Fibroblast of lung (primary cell): ENCODE measurements at regions not wholly inside any gene's neighbourhood (a gene's known extent, or its start where the extent isn't known, plus 50 kb on each side); places are given as distances from the start of the nearest gene placed in this dataset.
A peak's percentile ranks its signal among the peaks of the same experiment; 100 is the strongest.
"Not testable (repeated sequence)": the region's sequence is repeated elsewhere in the genome, so short reads cannot be mapped to it uniquely, and the experiment has no call there.

Experiments used
- DNase-seq, 2 donors: peaks; one replicate each; pipeline versions ENCODE4 v3.0.0 to v3.0.0-alpha.2; 2010; ENCODE audit warnings: low read depth in 2 of 2
- H2AFZ ChIP-seq: 2 replicates; pipeline ENCODE4 v1.5.1; 2012; ENCODE audit warnings: low read length, control low read depth, inconsistent platforms
- H3K27ac ChIP-seq: 2 replicates; pipeline ENCODE4 v1.5.1; 2011; ENCODE audit warnings: low read length, control low read depth; ENCODE audit not compliant: insufficient read depth
- H3K27me3 ChIP-seq: 2 replicates; pipeline ENCODE4 v1.5.1; 2011; ENCODE audit warnings: mild to moderate bottlenecking, low read length; ENCODE audit not compliant: control insufficient read depth, insufficient read depth
- H3K36me3 ChIP-seq: 2 replicates; pipeline ENCODE4 v1.5.1; 2011; ENCODE audit warnings: low read length; ENCODE audit not compliant: control insufficient read depth, insufficient read depth
- H3K4me1 ChIP-seq: 2 replicates; pipeline ENCODE4 v1.5.1; 2011; ENCODE audit warnings: low read length; ENCODE audit not compliant: control insufficient read depth, insufficient read depth; ENCODE audit errors: extremely low read depth
- H3K4me2 ChIP-seq: 2 replicates; pipeline ENCODE4 v1.5.1; 2011; ENCODE audit warnings: low read length, control low read depth; ENCODE audit not compliant: insufficient read depth; ENCODE audit errors: extremely low read depth
- H3K4me3 ChIP-seq, 4 experiments: fragments of 200-600 bp in 1 of 4; sonication (generic) in 1 of 4; replicated peaks in 1 of 4; 2 replicates each; pipeline ENCODE4 v1.5.1; 2011 to 2016; ENCODE audit warnings: low read length in 4 of 4, low read depth in 3 of 4, mild to moderate bottlenecking in 3 of 4, control low read depth in 2 of 4, inconsistent platforms in 1 of 4, mixed read lengths in 1 of 4; ENCODE audit not compliant: insufficient read depth in 1 of 4; ENCODE audit errors: control extremely low read depth in 1 of 4
- H3K79me2 ChIP-seq: 2 replicates; pipeline ENCODE4 v1.5.1; 2012; ENCODE audit warnings: mild to moderate bottlenecking, low read length, inconsistent platforms; ENCODE audit not compliant: control insufficient read depth, insufficient read depth
- H3K9ac ChIP-seq: 2 replicates; pipeline ENCODE4 v1.5.1; 2011; ENCODE audit warnings: mild to moderate bottlenecking, low read length, control low read depth; ENCODE audit not compliant: insufficient read depth
- H3K9me3 ChIP-seq: 2 replicates; pipeline ENCODE4 v1.5.1; 2012; ENCODE audit warnings: low read depth, low read length; ENCODE audit not compliant: control insufficient read depth, insufficient read depth
- H4K20me1 ChIP-seq: 2 replicates; pipeline ENCODE4 v1.5.1; 2011; ENCODE audit warnings: low read length; ENCODE audit not compliant: control insufficient read depth, insufficient read depth; ENCODE audit errors: extremely low read depth
- CTCF ChIP-seq, 2 donors: IDR thresholded peaks in 1 of 2; conservative IDR thresholded peaks in 1 of 2; 1 replicate in 1 of 2; 2 replicates in 1 of 2; pipeline ENCODE4 v1.5.1; 2011 to 2012; ENCODE audit warnings: low read length in 2 of 2, control low read depth in 1 of 2, inconsistent platforms in 1 of 2, low read depth in 1 of 2, mild to moderate bottlenecking in 1 of 2
- EZH2 ChIP-seq: IDR thresholded peaks from 2 replicates; pipeline ENCODE4 v1.5.1; 2012; ENCODE audit warnings: low read length, control low read depth, mild to moderate bottlenecking; ENCODE audit errors: missing control alignments

GRCh38 chrX:4547213-4547836 lies 833.9 kb upstream of the PRKX start:
- Histone ChIP-seq H3K27ac (no peak overlapping the region), H3K4me1 (no peaks in the 10 kb centered on the region), H4K20me1 (no peaks in the 10 kb centered on the region), H3K9me3 (no peaks in the 10 kb centered on the region), H3K4me3 (no peak overlapping the region), H3K36me3 (no peaks in the 10 kb centered on the region), H3K27me3 (no peaks in the 10 kb centered on the region), H3K4me2 (no peak overlapping the region), H3K9ac (no peak overlapping the region), H2AFZ (no peak overlapping the region), H3K79me2 (no peaks in the 10 kb centered on the region)
- DNase-seq = peak; percentile 19 to 23
- peak; percentile 42 to 62 for TF ChIP-seq CTCF (conservative IDR thresholded peaks at IDR 0.05 in 1 of 2, IDR thresholded peaks at IDR 0.05 in 1 of 2; ENCODE audit: low read depth in 1 of 2, low read length in 2 of 2)
- no peak for TF ChIP-seq EZH2

DNA sequence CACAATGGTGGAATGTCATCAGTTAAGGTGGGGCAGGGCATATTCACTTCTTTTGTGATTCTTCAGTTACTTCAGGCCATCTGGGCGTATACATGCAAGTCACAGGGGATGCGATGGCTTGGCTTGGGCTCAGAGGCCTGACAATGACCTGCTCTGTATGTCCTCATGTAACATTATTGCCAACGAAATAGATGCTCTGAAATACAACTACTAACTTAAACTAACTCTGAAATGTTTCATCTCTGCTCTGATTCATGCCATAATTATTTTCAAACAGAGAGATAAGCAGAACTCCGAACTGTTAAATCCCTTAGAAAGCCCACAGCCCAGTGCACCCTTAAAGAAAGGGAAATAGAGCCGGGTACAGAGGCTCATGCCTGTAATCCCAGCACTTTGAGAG lies 832.7 kb upstream of the PRKX start:
- not testable (repeated sequence) for H3K27ac ChIP-seq, H3K4me1 ChIP-seq, H3K79me2 ChIP-seq, H3K4me3 ChIP-seq, H3K36me3 ChIP-seq, H3K9ac ChIP-seq, DNase-seq, H2AFZ ChIP-seq, H3K9me3 ChIP-seq, H4K20me1 ChIP-seq, H3K4me2 ChIP-seq, H3K27me3 ChIP-seq

DNA sequence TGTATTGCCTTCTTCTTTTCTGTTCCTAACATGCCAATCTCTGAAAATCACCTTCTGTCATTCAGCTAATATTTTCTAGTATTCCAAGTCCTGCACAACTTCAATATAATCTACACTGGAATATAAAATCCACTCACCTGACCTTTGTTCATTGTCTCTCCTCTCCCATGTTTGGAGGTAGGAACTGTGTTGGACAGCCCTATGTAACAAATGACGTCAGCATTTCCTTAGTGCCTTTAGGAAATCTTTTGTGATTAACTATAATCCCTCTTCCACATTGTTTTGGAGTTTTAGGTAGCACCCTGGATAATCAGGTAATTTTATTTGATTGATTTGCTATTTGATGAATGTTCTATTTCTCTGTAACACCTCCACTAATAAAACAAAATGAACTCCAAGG lies 814.8 kb upstream of the PRKX start:
- H3K27ac ChIP-seq = no peak overlapping the region
- H3K4me3 ChIP-seq = no peak overlapping the region
- no peaks in the 10 kb centered on the region for H3K36me3 ChIP-seq
- H3K4me1 ChIP-seq = no peaks in the 10 kb centered on the region
- H3K27me3 ChIP-seq = no peaks in the 10 kb centered on the region
- no peak overlapping the region for H3K9ac ChIP-seq
- H3K79me2 ChIP-seq = no peaks in the 10 kb centered on the region
- no peak overlapping the region for H2AFZ ChIP-seq
- DNase-seq = no peak
- no peak overlapping the region for H3K4me2 ChIP-seq
- TF ChIP-seq EZH2 = no peak
- TF ChIP-seq CTCF (conservative IDR thresholded peaks at IDR 0.05 in 1 of 2, IDR thresholded peaks at IDR 0.05 in 1 of 2; ENCODE audit: low read depth in 1 of 2, low read length in 2 of 2) = no peak
- H4K20me1 ChIP-seq = no peaks in the 10 kb centered on the region
- no peaks in the 10 kb centered on the region for H3K9me3 ChIP-seq
